ENCODE measurements at regions not wholly inside any gene's neighbourhood (a gene's known extent, or its start where the extent isn't known, plus 50 kb on each side); places are given as distances from the start of the nearest gene placed in this dataset.

GRCh38 chr1:38265293-38266196 is 219.0 kb upstream of the POU3F1 start:
- Histone ChIP-seq H2AFZ (no peak overlapping the region), H3K9me2 (ENCODE audit: insufficient read depth) (peaks cover 3% of the 10 kb centered on the region), H4K20me1 (replicated peaks; ENCODE audit: insufficient read depth) (no peaks in the 10 kb centered on the region), H3F3A (replicated peaks; ENCODE audit: low read depth) (peaks cover 13% of the 10 kb centered on the region), H3K27me3 (ENCODE audit: insufficient read depth) (no peaks in the 10 kb centered on the region), H3K4me2 (no peak overlapping the region), H3K79me2 (replicated peaks; ENCODE audit: insufficient read depth) (no peaks in the 10 kb centered on the region), H3K27ac (ENCODE audit: low read depth) (no peak overlapping the region), H3K36me3 (ENCODE audit: insufficient read depth) (no peaks in the 10 kb centered on the region), H3K4me3 (no peak overlapping the region), H3K4me1 (ENCODE audit: insufficient read depth) (peaks cover 19% of the 10 kb centered on the region)
- Mint-ChIP-seq H3K27ac (no peak overlapping the region), H3K4me1 (peaks cover 39% of the 10 kb centered on the region), H3K4me3 (no peak overlapping the region), H3K9me3 (no peaks in the 10 kb centered on the region), H3K27me3 (ENCODE audit: insufficient read depth, low read depth, poor library complexity) (peaks cover 7% of the 10 kb centered on the region), H3K36me3 (ENCODE audit: low read depth) (peaks cover 3% of the 10 kb centered on the region; the same call in 1 of the 3 replicates)
- DNase-seq (ENCODE audit: low spot score) (no peak), ATAC-seq (no peak)
- TF ChIP-seq ZNF114 (CRISPR knock-in tag; IDR thresholded peaks at IDR 0.05), result no peak

- H3F3A ChIP-seq (replicated peaks; ENCODE audit: low read depth), result no peaks in the 10 kb centered on the region
- no peaks in the 10 kb centered on the region for H3K36me3 ChIP-seq (ENCODE audit: insufficient read depth)
- H3K4me1 Mint-ChIP-seq, result peaks cover 22% of the 10 kb centered on the region
- H3K27me3 Mint-ChIP-seq (ENCODE audit: insufficient read depth, low read depth, poor library complexity), result peaks cover 7% of the 10 kb centered on the region
- H3K4me2 ChIP-seq, result no peak overlapping the region
- no peaks in the 10 kb centered on the region for H3K79me2 ChIP-seq (replicated peaks; ENCODE audit: insufficient read depth)
- no peaks in the 10 kb centered on the region for H4K20me1 ChIP-seq (replicated peaks; ENCODE audit: insufficient read depth)
- DNase-seq (ENCODE audit: low spot score) (no peak), ATAC-seq (no peak)
- H3K4me3 ChIP-seq, result no peak overlapping the region
- no peak overlapping the region for H3K27ac Mint-ChIP-seq
- TF ChIP-seq CREB1 (CRISPR knock-in tag; IDR thresholded peaks at IDR 0.05; ENCODE audit: low read depth) (no peak), ETS1 (IDR thresholded peaks at IDR 0.05) (no peak), EZH2 (IDR thresholded peaks at IDR 0.05; ENCODE audit: low read depth, unreplicated experiment) (no peak), POLR2AphosphoS5 (IDR thresholded peaks at IDR 0.05; ENCODE audit: low read depth) (no peak), ZNF331 (CRISPR knock-in tag; IDR thresholded peaks at IDR 0.05; ENCODE audit: low read depth) (no peak), REST (IDR thresholded peaks at IDR 0.05; ENCODE audit: unreplicated experiment) (no peak), ZNF114 (CRISPR knock-in tag; IDR thresholded peaks at IDR 0.05) (no peak), NANOG (IDR thresholded peaks at IDR 0.05; ENCODE audit: borderline replicate concordance) (no peak), CTCF (conservative IDR thresholded peaks at IDR 0.05; ENCODE audit: low read depth in 2 of 2) (no peak)
- H2AFZ ChIP-seq, result no peak overlapping the region
- H3K9me2 ChIP-seq (ENCODE audit: insufficient read depth), result no peaks in the 10 kb centered on the region
- H3K27me3 ChIP-seq (ENCODE audit: insufficient read depth), result no peaks in the 10 kb centered on the region
- peaks cover 9% of the 10 kb centered on the region; the same call in 2 of the 3 replicates for H3K9me3 Mint-ChIP-seq
- no peak overlapping the region for H3K4me3 Mint-ChIP-seq
- H3K36me3 Mint-ChIP-seq (ENCODE audit: low read depth), result peaks cover 3% of the 10 kb centered on the region; the same call in 1 of the 3 replicates
- peaks cover 6% of the 10 kb centered on the region for H3K4me1 ChIP-seq (ENCODE audit: insufficient read depth)
- no peak overlapping the region for H3K27ac ChIP-seq (ENCODE audit: low read depth)
Measured at GRCh38 chr1:38263438-38263837, 216.8 kb upstream of the POU3F1 start.

All from GM23338 (cell line).